Effector memory CD8-positive, alpha-beta T cell (primary cell): ENCODE measurements at regions not wholly inside any gene's neighbourhood (a gene's known extent, or its start where the extent isn't known, plus 50 kb on each side); places are given as distances from the start of the nearest gene placed in this dataset.
"Not testable (repeated sequence)": the region's sequence is repeated elsewhere in the genome, so short reads cannot be mapped to it uniquely, and the experiment has no call there.

ENCODE experiments used
- ATAC-seq: fragments of 150-1000 bp; cut with Tn5 transposase; replicated peaks from 2 replicates; pipeline ENCODE4 v1.10.0; 2021; ENCODE audit warnings: mild to moderate bottlenecking, moderate library complexity
- DNase-seq, 3 experiments: peaks; one replicate each; pipeline ENCODE4 v3.0.0; 2021
- H3K27ac Mint-ChIP-seq, 2 donors: one replicate each; pipeline ENCODE4 v1.8.0; 2022; ENCODE audit warnings: mild to moderate bottlenecking in 2 of 2, mixed read lengths in 2 of 2, moderate library complexity in 2 of 2
- H3K27me3 Mint-ChIP-seq, 2 donors: one replicate each; pipeline ENCODE4 v1.8.0; 2022; ENCODE audit warnings: mixed read lengths in 2 of 2
- H3K36me3 Mint-ChIP-seq: one replicate; pipeline ENCODE4 v1.8.0; 2022; ENCODE audit warnings: mild to moderate bottlenecking, moderate library complexity, mixed read lengths; ENCODE audit not compliant: insufficient read depth
- H3K4me1 Mint-ChIP-seq, 2 donors: one replicate each; pipeline ENCODE4 v1.8.0; 2022; ENCODE audit warnings: low read depth in 2 of 2, mixed read lengths in 2 of 2
- H3K4me3 Mint-ChIP-seq, 2 donors: one replicate each; pipeline ENCODE4 v1.8.0; 2022; ENCODE audit warnings: mild to moderate bottlenecking in 2 of 2, mixed read lengths in 2 of 2, moderate library complexity in 2 of 2
- H3K9me3 Mint-ChIP-seq, 2 donors: one replicate each; pipeline ENCODE4 v1.8.0; 2022; ENCODE audit warnings: mixed read lengths in 2 of 2

- no peak overlapping the region for H3K4me3 Mint-ChIP-seq
- H3K4me1 Mint-ChIP-seq: no peaks in the 10 kb centered on the region
- H3K36me3 Mint-ChIP-seq: no peaks in the 10 kb centered on the region
- H3K27ac Mint-ChIP-seq: no peak overlapping the region
- ATAC-seq: no peak
- peaks cover 0 to 11% of the 10 kb centered on the region in 2 donors for H3K27me3 Mint-ChIP-seq
- H3K9me3 Mint-ChIP-seq: peaks cover 0 to 5% of the 10 kb centered on the region in 2 donors
- no peak for DNase-seq
Measured at GRCh38 chr12:58309806-58310205, 368.4 kb downstream of the ATP23 start.

GRCh38 chr12:58310368-58310767 is 369.0 kb downstream of the ATP23 start:
- H3K36me3 Mint-ChIP-seq: no peaks in the 10 kb centered on the region
- peaks cover 0 to 11% of the 10 kb centered on the region in 2 donors for H3K27me3 Mint-ChIP-seq
- no peaks in the 10 kb centered on the region for H3K4me1 Mint-ChIP-seq
- no peak overlapping the region for H3K27ac Mint-ChIP-seq
- no peak for DNase-seq
- no peak for ATAC-seq
- H3K4me3 Mint-ChIP-seq: no peak overlapping the region
- H3K9me3 Mint-ChIP-seq: peaks cover 0 to 5% of the 10 kb centered on the region in 2 donors

- Mint-ChIP-seq H3K4me3 (no peak overlapping the region), H3K27ac (no peak overlapping the region), H3K4me1 (no peaks in the 10 kb centered on the region), H3K36me3 (no peaks in the 10 kb centered on the region), H3K9me3 (peaks cover 0 to 3% of the 10 kb centered on the region in 2 donors), H3K27me3 (peaks cover 0 to 11% of the 10 kb centered on the region in 2 donors)
- ATAC-seq (no peak), DNase-seq (no peak)
Measured at GRCh38 chr12:58310809-58311622, 369.6 kb downstream of the ATP23 start.

GRCh38 chr12:58313091-58313855 is 371.9 kb downstream of the ATP23 start:
- Mint-ChIP-seq H3K27me3 (peaks cover 0 to 11% of the 10 kb centered on the region in 2 donors), H3K4me1 (no peaks in the 10 kb centered on the region), H3K4me3 (no peak overlapping the region), H3K9me3 (peaks cover 3 to 7% of the 10 kb centered on the region in 2 donors), H3K27ac (no peak overlapping the region), H3K36me3 (no peaks in the 10 kb centered on the region)
- DNase-seq (no peak), ATAC-seq (no peak)

GRCh38 chr12:58314610-58315009 is 373.2 kb downstream of the ATP23 start:
- peaks cover 0 to 11% of the 10 kb centered on the region in 2 donors for H3K27me3 Mint-ChIP-seq

GRCh38 chr12:58316926-58317325 is 375.6 kb downstream of the ATP23 start:
- H3K9me3 Mint-ChIP-seq: peaks cover 6 to 7% of the 10 kb centered on the region in 2 donors
- H3K27me3 Mint-ChIP-seq: peaks cover 0 to 7% of the 10 kb centered on the region in 2 donors
- H3K4me3 Mint-ChIP-seq: no peak overlapping the region
- DNase-seq (no peak), ATAC-seq (no peak)
- no peak overlapping the region for H3K27ac Mint-ChIP-seq
- no peaks in the 10 kb centered on the region for H3K36me3 Mint-ChIP-seq
- H3K4me1 Mint-ChIP-seq: no peaks in the 10 kb centered on the region

More at GRCh38 chr12:58314610-58315009, 373.2 kb downstream of the ATP23 start:
- ATAC-seq: no peak
- peaks cover 7% of the 10 kb centered on the region in 2 donors for H3K9me3 Mint-ChIP-seq
- H3K36me3 Mint-ChIP-seq: no peaks in the 10 kb centered on the region
- H3K4me1 Mint-ChIP-seq: no peaks in the 10 kb centered on the region
- no peak overlapping the region for H3K4me3 Mint-ChIP-seq
- no peak overlapping the region for H3K27ac Mint-ChIP-seq
- no peak for DNase-seq

- Mint-ChIP-seq H3K9me3 (peaks cover 6 to 7% of the 10 kb centered on the region in 2 donors), H3K4me3 (no peak overlapping the region), H3K27ac (no peak overlapping the region), H3K27me3 (no peaks in the 10 kb centered on the region), H3K36me3 (no peaks in the 10 kb centered on the region), H3K4me1 (no peaks in the 10 kb centered on the region)
- DNase-seq (no peak), ATAC-seq (no peak)
Measured at GRCh38 chr12:58321414-58321813, 380.0 kb downstream of the ATP23 start.

GRCh38 chr12:58323676-58324075 is 382.3 kb downstream of the ATP23 start:
- Mint-ChIP-seq H3K4me3 (no peak overlapping the region), H3K27ac (no peak overlapping the region), H3K4me1 (no peaks in the 10 kb centered on the region), H3K27me3 (no peaks in the 10 kb centered on the region), H3K9me3 (peaks cover 0 to 4% of the 10 kb centered on the region in 2 donors), H3K36me3 (no peaks in the 10 kb centered on the region)
- no peak for ATAC-seq
- no peak for DNase-seq

GRCh38 chr12:58325561-58325960 is 384.2 kb downstream of the ATP23 start:
- Mint-ChIP-seq H3K27ac (no peak overlapping the region), H3K36me3 (no peaks in the 10 kb centered on the region), H3K27me3 (no peaks in the 10 kb centered on the region), H3K9me3 (no peaks in the 10 kb centered on the region), H3K4me1 (no peaks in the 10 kb centered on the region), H3K4me3 (no peak overlapping the region)
- ATAC-seq: no peak
- DNase-seq: no peak

- no peak overlapping the region for H3K4me3 Mint-ChIP-seq
- no peaks in the 10 kb centered on the region for H3K27me3 Mint-ChIP-seq
- no peaks in the 10 kb centered on the region for H3K9me3 Mint-ChIP-seq
- no peak overlapping the region for H3K27ac Mint-ChIP-seq
- DNase-seq (no peak), ATAC-seq (no peak)
- H3K36me3 Mint-ChIP-seq: no peaks in the 10 kb centered on the region
- no peaks in the 10 kb centered on the region for H3K4me1 Mint-ChIP-seq
Measured at GRCh38 chr12:58326534-58326933, 385.2 kb downstream of the ATP23 start.

- peaks cover 6 to 12% of the 10 kb centered on the region in 2 donors for H3K27me3 Mint-ChIP-seq
- not testable (repeated sequence) for H3K27ac Mint-ChIP-seq, H3K4me1 Mint-ChIP-seq, DNase-seq, ATAC-seq, H3K9me3 Mint-ChIP-seq, H3K4me3 Mint-ChIP-seq, H3K36me3 Mint-ChIP-seq
Measured at GRCh38 chr12:58336581-58337242, 395.3 kb downstream of the ATP23 start.

GRCh38 chr12:58337539-58337938 is 396.2 kb downstream of the ATP23 start:
- not testable (repeated sequence) for H3K4me3 Mint-ChIP-seq, ATAC-seq, H3K36me3 Mint-ChIP-seq, H3K9me3 Mint-ChIP-seq, DNase-seq, H3K27ac Mint-ChIP-seq, H3K4me1 Mint-ChIP-seq
- peaks cover 6 to 12% of the 10 kb centered on the region in 2 donors for H3K27me3 Mint-ChIP-seq

- Mint-ChIP-seq H3K27me3 (peaks cover 19 to 30% of the 10 kb centered on the region in 2 donors), H3K27ac (no peak overlapping the region), H3K36me3 (no peaks in the 10 kb centered on the region), H3K4me1 (no peaks in the 10 kb centered on the region), H3K9me3 (no peaks in the 10 kb centered on the region), H3K4me3 (no peak overlapping the region)
- ATAC-seq (no peak), DNase-seq (no peak)
Measured at GRCh38 chr12:58341791-58342190, 400.4 kb downstream of the ATP23 start.
